GM23338 (cell line): ENCODE measurements at regions not wholly inside any gene's neighbourhood (a gene's known extent, or its start where the extent isn't known, plus 50 kb on each side); places are given as distances from the start of the nearest gene placed in this dataset.

ENCODE experiments used
- ATAC-seq: fragments of 200-7000 bp; cut with Tn5 transposase; 3 replicates; pipeline ENCODE4 v1.9.1; 2020
- DNase-seq: peaks from one replicate; pipeline ENCODE4 v3.0.0-alpha.2; 2015; ENCODE audit warnings: low spot score
- H2AFZ ChIP-seq: fragments of 200-600 bp; sonication (generic); 2 replicates; pipeline ENCODE4 v1.8.0; 2016; ENCODE audit warnings: antibody characterized with exemption, mild to moderate bottlenecking, moderate library complexity
- H3F3A ChIP-seq: fragments of 200-600 bp; sonication (generic); replicated peaks from 2 replicates; pipeline ENCODE4 v1.8.0; 2017; ENCODE audit warnings: antibody characterized with exemption, mixed run types, low read depth
- H3K27ac ChIP-seq: fragments of 200-600 bp; sonication (generic); 2 replicates; pipeline ENCODE4 v1.6.1; 2016; ENCODE audit warnings: low read depth
- H3K27me3 ChIP-seq: fragments of 200-600 bp; sonication (generic); 2 replicates; pipeline ENCODE4 v1.8.0; 2016; ENCODE audit warnings: mild to moderate bottlenecking, mixed run types, moderate library complexity; ENCODE audit not compliant: insufficient read depth
- H3K36me3 ChIP-seq: fragments of 200-600 bp; sonication (generic); 2 replicates; pipeline ENCODE4 v1.8.0; 2016; ENCODE audit warnings: mild to moderate bottlenecking; ENCODE audit not compliant: insufficient read depth
- H3K4me1 ChIP-seq: fragments of 200-600 bp; sonication (generic); 2 replicates; pipeline ENCODE4 v1.8.0; 2016; ENCODE audit warnings: mild to moderate bottlenecking, moderate library complexity; ENCODE audit not compliant: insufficient read depth
- H3K4me2 ChIP-seq: fragments of 200-600 bp; sonication (generic); 2 replicates; pipeline ENCODE4 v1.7.1; 2017; ENCODE audit warnings: mixed run types
- H3K4me3 ChIP-seq: fragments of 200-600 bp; sonication (generic); 2 replicates; pipeline ENCODE4 v1.6.1; 2016; ENCODE audit warnings: mixed run types
- H3K79me2 ChIP-seq: fragments of 200-600 bp; sonication (generic); replicated peaks from 2 replicates; pipeline ENCODE4 v1.8.0; 2017; ENCODE audit warnings: mild to moderate bottlenecking; ENCODE audit not compliant: insufficient read depth
- H3K9me2 ChIP-seq: fragments of 200-600 bp; sonication (generic); 2 replicates; pipeline ENCODE4 v1.8.0; 2017; ENCODE audit not compliant: insufficient read depth
- H4K20me1 ChIP-seq: fragments of 200-600 bp; sonication (generic); replicated peaks from 2 replicates; pipeline ENCODE4 v1.8.0; 2017; ENCODE audit warnings: mild to moderate bottlenecking; ENCODE audit not compliant: insufficient read depth
- H3K27ac Mint-ChIP-seq: 2 replicates; pipeline ENCODE4 v1.8.0; 2020; ENCODE audit warnings: inconsistent platforms, mild to moderate bottlenecking, moderate library complexity, mixed read lengths
- H3K27me3 Mint-ChIP-seq: 3 replicates; pipeline ENCODE4 v1.8.0; 2022; ENCODE audit warnings: low read depth, mild to moderate bottlenecking, moderate library complexity, mixed read lengths, inconsistent platforms; ENCODE audit not compliant: insufficient read depth, poor library complexity
- H3K36me3 Mint-ChIP-seq: 3 replicates; pipeline ENCODE4 v1.8.0; 2021; ENCODE audit warnings: low read depth, mild to moderate bottlenecking, inconsistent platforms, moderate library complexity, mixed read lengths
- H3K4me1 Mint-ChIP-seq: 3 replicates; pipeline ENCODE4 v1.8.0; 2020; ENCODE audit warnings: mild to moderate bottlenecking, inconsistent platforms, mixed read lengths
- H3K4me3 Mint-ChIP-seq: 3 replicates; pipeline ENCODE4 v1.8.0; 2021; ENCODE audit warnings: moderate library complexity, mild to moderate bottlenecking, inconsistent platforms, mixed read lengths
- H3K9me3 Mint-ChIP-seq: 3 replicates; pipeline ENCODE4 v1.8.0; 2020; ENCODE audit warnings: moderate library complexity, mild to moderate bottlenecking, inconsistent platforms, mixed read lengths
- CREB1 ChIP-seq: fragments of 250-450 bp; sonication (Bioruptor Pico); IDR thresholded peaks from 2 replicates; pipeline ENCODE4 v1.5.0; 2020; ENCODE audit warnings: low read depth, mild to moderate bottlenecking, moderate library complexity
- EZH2 ChIP-seq: fragments of 200-600 bp; sonication (generic); IDR thresholded peaks from one replicate; pipeline ENCODE4 v1.8.0; 2017; ENCODE audit warnings: antibody characterized with exemption, mild to moderate bottlenecking, low read depth; ENCODE audit not compliant: unreplicated experiment
- EZH2phosphoT487 ChIP-seq: fragments of 200-600 bp; sonication (generic); IDR thresholded peaks from one replicate; pipeline ENCODE4 v1.8.1; 2018; ENCODE audit warnings: antibody characterized with exemption; ENCODE audit not compliant: unreplicated experiment
- JUNB ChIP-seq: IDR thresholded peaks from one replicate; pipeline ENCODE4 v1.6.1; 2016; ENCODE audit warnings: antibody characterized with exemption; ENCODE audit not compliant: unreplicated experiment
- NANOG ChIP-seq: IDR thresholded peaks from 2 replicates; pipeline ENCODE4 v1.6.1; 2016; ENCODE audit warnings: antibody characterized with exemption, borderline replicate concordance
- POLR2AphosphoS5 ChIP-seq: IDR thresholded peaks from 2 replicates; pipeline ENCODE4 v1.6.1; 2016; ENCODE audit warnings: antibody characterized with exemption, low read depth
- STAT1 ChIP-seq: IDR thresholded peaks from one replicate; pipeline ENCODE4 v1.6.1; 2016; ENCODE audit warnings: antibody characterized with exemption; ENCODE audit not compliant: unreplicated experiment
- ZNF114 ChIP-seq: fragments of 250-450 bp; sonication (Bioruptor Pico); IDR thresholded peaks from 2 replicates; pipeline ENCODE4 v1.5.0; 2020; ENCODE audit warnings: mild to moderate bottlenecking, moderate library complexity
- ZNF331 ChIP-seq: fragments of 250-450 bp; sonication (Bioruptor Pico); IDR thresholded peaks from 2 replicates; pipeline ENCODE4 v1.5.0; 2020; ENCODE audit warnings: low read depth, mild to moderate bottlenecking, moderate library complexity
- TF ChIP-seq, protein P1 (sequence below): fragments of 250-450 bp; sonication (Bioruptor Pico); IDR thresholded peaks from 2 replicates; pipeline ENCODE4 v1.5.0; 2020; ENCODE audit warnings: mild to moderate bottlenecking, moderate library complexity
- TF ChIP-seq, protein P2 (sequence below): IDR thresholded peaks from 2 replicates; pipeline ENCODE4 v1.6.1; 2016; ENCODE audit warnings: antibody characterized with exemption
- TF ChIP-seq, protein P3 (sequence below): IDR thresholded peaks from one replicate; pipeline ENCODE4 v1.6.1; 2018; ENCODE audit warnings: antibody characterized with exemption; ENCODE audit not compliant: unreplicated experiment
- TF ChIP-seq, protein P4 (sequence below), 2 experiments: fragments of 200-600 bp in 1 of 2; sonication (generic) in 1 of 2; conservative IDR thresholded peaks; 2 replicates each; pipeline versions ENCODE4 v1.5.1 to v1.6.1; 2016 to 2017; ENCODE audit warnings: antibody characterized with exemption in 2 of 2, low read depth in 2 of 2, mild to moderate bottlenecking in 2 of 2, moderate library complexity in 1 of 2

DNA sequence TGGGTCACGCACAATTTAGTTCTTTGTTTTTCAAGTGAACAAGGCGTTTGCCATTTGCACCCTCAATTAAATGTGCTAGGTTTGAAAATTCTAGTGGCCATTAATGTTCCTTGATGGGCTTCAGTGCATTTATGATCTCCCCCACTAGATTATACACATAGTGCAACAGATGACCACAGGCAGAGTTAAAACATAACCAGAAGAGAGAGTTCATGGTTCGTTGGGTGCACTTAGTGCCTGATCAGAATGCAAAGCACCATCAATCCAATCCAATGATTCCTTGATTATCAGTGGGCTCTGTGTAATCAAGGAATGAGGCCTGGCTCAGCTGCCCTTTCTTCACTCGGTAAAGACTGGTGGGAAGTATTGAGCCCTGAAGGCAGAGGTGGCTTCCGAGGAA, 334.5 kb downstream of the PRDM2 start:
- no peaks in the 10 kb centered on the region; the same call in 2 of the 3 replicates for H3K36me3 Mint-ChIP-seq
- Histone ChIP-seq H3K36me3 (no peaks in the 10 kb centered on the region), H3K27ac (no peak overlapping the region), H2AFZ (no peak overlapping the region), H3K27me3 (no peaks in the 10 kb centered on the region), H3K9me2 (no peaks in the 10 kb centered on the region), H3K79me2 (no peaks in the 10 kb centered on the region), H3K4me1 (no peaks in the 10 kb centered on the region), H4K20me1 (no peaks in the 10 kb centered on the region), H3K4me2 (no peak overlapping the region), H3F3A (no peaks in the 10 kb centered on the region), H3K4me3 (no peak overlapping the region)
- no peak overlapping the region for H3K27ac Mint-ChIP-seq
- ATAC-seq (no peak), DNase-seq (no peak)
- H3K9me3 Mint-ChIP-seq, result peaks cover 26% of the 10 kb centered on the region
- no peaks in the 10 kb centered on the region; the same call in 2 of the 3 replicates for H3K4me1 Mint-ChIP-seq
- H3K4me3 Mint-ChIP-seq, result no peak overlapping the region
- H3K27me3 Mint-ChIP-seq, result peaks cover 2% of the 10 kb centered on the region
- TF ChIP-seq ZNF114 (CRISPR knock-in tag), result no peak
- no peak for TF ChIP-seq JUNB
- TF ChIP-seq ZNF331 (CRISPR knock-in tag), result no peak
- no peak for TF ChIP-seq EZH2phosphoT487
- TF ChIP-seq, protein P1, sequence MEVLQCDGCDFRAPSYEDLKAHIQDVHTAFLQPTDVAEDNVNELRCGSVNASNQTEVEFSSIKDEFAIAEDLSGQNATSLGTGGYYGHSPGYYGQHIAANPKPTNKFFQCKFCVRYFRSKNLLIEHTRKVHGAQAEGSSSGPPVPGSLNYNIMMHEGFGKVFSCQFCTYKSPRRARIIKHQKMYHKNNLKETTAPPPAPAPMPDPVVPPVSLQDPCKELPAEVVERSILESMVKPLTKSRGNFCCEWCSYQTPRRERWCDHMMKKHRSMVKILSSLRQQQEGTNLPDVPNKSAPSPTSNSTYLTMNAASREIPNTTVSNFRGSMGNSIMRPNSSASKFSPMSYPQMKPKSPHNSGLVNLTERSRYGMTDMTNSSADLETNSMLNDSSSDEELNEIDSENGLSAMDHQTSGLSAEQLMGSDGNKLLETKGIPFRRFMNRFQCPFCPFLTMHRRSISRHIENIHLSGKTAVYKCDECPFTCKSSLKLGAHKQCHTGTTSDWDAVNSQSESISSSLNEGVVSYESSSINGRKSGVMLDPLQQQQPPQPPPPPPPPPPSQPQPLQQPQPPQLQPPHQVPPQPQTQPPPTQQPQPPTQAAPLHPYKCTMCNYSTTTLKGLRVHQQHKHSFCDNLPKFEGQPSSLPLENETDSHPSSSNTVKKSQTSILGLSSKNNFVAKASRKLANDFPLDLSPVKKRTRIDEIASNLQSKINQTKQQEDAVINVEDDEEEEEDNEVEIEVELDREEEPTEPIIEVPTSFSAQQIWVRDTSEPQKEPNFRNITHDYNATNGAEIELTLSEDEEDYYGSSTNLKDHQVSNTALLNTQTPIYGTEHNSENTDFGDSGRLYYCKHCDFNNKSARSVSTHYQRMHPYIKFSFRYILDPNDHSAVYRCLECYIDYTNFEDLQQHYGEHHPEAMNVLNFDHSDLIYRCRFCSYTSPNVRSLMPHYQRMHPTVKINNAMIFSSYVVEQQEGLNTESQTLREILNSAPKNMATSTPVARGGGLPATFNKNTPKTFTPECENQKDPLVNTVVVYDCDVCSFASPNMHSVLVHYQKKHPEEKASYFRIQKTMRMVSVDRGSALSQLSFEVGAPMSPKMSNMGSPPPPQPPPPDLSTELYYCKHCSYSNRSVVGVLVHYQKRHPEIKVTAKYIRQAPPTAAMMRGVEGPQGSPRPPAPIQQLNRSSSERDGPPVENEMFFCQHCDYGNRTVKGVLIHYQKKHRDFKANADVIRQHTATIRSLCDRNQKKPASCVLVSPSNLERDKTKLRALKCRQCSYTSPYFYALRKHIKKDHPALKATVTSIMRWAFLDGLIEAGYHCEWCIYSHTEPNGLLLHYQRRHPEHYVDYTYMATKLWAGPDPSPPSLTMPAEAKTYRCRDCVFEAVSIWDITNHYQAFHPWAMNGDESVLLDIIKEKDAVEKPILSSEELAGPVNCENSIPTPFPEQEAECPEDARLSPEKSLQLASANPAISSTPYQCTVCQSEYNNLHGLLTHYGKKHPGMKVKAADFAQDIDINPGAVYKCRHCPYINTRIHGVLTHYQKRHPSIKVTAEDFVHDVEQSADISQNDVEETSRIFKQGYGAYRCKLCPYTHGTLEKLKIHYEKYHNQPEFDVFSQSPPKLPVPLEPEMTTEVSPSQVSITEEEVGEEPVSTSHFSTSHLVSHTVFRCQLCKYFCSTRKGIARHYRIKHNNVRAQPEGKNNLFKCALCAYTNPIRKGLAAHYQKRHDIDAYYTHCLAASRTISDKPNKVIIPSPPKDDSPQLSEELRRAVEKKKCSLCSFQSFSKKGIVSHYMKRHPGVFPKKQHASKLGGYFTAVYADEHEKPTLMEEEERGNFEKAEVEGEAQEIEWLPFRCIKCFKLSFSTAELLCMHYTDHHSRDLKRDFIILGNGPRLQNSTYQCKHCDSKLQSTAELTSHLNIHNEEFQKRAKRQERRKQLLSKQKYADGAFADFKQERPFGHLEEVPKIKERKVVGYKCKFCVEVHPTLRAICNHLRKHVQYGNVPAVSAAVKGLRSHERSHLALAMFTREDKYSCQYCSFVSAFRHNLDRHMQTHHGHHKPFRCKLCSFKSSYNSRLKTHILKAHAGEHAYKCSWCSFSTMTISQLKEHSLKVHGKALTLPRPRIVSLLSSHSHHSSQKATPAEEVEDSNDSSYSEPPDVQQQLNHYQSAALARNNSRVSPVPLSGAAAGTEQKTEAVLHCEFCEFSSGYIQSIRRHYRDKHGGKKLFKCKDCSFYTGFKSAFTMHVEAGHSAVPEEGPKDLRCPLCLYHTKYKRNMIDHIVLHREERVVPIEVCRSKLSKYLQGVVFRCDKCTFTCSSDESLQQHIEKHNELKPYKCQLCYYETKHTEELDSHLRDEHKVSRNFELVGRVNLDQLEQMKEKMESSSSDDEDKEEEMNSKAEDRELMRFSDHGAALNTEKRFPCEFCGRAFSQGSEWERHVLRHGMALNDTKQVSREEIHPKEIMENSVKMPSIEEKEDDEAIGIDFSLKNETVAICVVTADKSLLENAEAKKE (CRISPR knock-in tag), result no peak
- TF ChIP-seq, protein P2, sequence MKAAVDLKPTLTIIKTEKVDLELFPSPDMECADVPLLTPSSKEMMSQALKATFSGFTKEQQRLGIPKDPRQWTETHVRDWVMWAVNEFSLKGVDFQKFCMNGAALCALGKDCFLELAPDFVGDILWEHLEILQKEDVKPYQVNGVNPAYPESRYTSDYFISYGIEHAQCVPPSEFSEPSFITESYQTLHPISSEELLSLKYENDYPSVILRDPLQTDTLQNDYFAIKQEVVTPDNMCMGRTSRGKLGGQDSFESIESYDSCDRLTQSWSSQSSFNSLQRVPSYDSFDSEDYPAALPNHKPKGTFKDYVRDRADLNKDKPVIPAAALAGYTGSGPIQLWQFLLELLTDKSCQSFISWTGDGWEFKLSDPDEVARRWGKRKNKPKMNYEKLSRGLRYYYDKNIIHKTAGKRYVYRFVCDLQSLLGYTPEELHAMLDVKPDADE, result no peak
- TF ChIP-seq, protein P3, sequence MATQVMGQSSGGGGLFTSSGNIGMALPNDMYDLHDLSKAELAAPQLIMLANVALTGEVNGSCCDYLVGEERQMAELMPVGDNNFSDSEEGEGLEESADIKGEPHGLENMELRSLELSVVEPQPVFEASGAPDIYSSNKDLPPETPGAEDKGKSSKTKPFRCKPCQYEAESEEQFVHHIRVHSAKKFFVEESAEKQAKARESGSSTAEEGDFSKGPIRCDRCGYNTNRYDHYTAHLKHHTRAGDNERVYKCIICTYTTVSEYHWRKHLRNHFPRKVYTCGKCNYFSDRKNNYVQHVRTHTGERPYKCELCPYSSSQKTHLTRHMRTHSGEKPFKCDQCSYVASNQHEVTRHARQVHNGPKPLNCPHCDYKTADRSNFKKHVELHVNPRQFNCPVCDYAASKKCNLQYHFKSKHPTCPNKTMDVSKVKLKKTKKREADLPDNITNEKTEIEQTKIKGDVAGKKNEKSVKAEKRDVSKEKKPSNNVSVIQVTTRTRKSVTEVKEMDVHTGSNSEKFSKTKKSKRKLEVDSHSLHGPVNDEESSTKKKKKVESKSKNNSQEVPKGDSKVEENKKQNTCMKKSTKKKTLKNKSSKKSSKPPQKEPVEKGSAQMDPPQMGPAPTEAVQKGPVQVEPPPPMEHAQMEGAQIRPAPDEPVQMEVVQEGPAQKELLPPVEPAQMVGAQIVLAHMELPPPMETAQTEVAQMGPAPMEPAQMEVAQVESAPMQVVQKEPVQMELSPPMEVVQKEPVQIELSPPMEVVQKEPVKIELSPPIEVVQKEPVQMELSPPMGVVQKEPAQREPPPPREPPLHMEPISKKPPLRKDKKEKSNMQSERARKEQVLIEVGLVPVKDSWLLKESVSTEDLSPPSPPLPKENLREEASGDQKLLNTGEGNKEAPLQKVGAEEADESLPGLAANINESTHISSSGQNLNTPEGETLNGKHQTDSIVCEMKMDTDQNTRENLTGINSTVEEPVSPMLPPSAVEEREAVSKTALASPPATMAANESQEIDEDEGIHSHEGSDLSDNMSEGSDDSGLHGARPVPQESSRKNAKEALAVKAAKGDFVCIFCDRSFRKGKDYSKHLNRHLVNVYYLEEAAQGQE, result no peak
- TF ChIP-seq STAT1, result no peak
- TF ChIP-seq, protein P4, sequence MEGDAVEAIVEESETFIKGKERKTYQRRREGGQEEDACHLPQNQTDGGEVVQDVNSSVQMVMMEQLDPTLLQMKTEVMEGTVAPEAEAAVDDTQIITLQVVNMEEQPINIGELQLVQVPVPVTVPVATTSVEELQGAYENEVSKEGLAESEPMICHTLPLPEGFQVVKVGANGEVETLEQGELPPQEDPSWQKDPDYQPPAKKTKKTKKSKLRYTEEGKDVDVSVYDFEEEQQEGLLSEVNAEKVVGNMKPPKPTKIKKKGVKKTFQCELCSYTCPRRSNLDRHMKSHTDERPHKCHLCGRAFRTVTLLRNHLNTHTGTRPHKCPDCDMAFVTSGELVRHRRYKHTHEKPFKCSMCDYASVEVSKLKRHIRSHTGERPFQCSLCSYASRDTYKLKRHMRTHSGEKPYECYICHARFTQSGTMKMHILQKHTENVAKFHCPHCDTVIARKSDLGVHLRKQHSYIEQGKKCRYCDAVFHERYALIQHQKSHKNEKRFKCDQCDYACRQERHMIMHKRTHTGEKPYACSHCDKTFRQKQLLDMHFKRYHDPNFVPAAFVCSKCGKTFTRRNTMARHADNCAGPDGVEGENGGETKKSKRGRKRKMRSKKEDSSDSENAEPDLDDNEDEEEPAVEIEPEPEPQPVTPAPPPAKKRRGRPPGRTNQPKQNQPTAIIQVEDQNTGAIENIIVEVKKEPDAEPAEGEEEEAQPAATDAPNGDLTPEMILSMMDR (conservative IDR thresholded peaks at IDR 0.05; ENCODE audit: low read depth in 2 of 2), result no peak
- no peak for TF ChIP-seq POLR2AphosphoS5
- no peak for TF ChIP-seq NANOG
- TF ChIP-seq CREB1 (CRISPR knock-in tag), result no peak
- no peak for TF ChIP-seq EZH2
